NT2/D1 (cell line): ENCODE measurements at regions not wholly inside any gene's neighbourhood (a gene's known extent, or its start where the extent isn't known, plus 50 kb on each side); places are given as distances from the start of the nearest gene placed in this dataset.

Experiments used
- YY1 ChIP-seq: IDR thresholded peaks from 2 replicates; pipeline ENCODE4 v1.6.1; 2011; ENCODE audit not compliant: insufficient read length, insufficient read depth
- ZNF274 ChIP-seq: IDR thresholded peaks from 2 replicates; pipeline ENCODE4 v1.6.1; 2011; ENCODE audit warnings: mild to moderate bottlenecking, low read depth, low read length

- TF ChIP-seq ZNF274 (no peak), YY1 (no peak)
Observed at GRCh38 chr16:60510208-60510607, 1526.0 kb downstream of the CDH8 start.
